H1 (cell line): ENCODE measurements at regions not wholly inside any gene's neighbourhood (a gene's known extent, or its start where the extent isn't known, plus 50 kb on each side); places are given as distances from the start of the nearest gene placed in this dataset.
A peak's percentile ranks its signal among the peaks of the same experiment; 100 is the strongest.

ENCODE experiments used
- CTCF ChIA-PET: fragments of 300-600 bp; sonication (Branson Sonifier 250); formaldehyde crosslinking; loops from one replicate; lab custom pipeline; 2021; ENCODE audit not compliant: partially characterized antibody; lab: Charles Lee
- POLR2A ChIA-PET: fragments of 300-600 bp; sonication (Branson Sonifier 250); formaldehyde crosslinking; loops from one replicate; lab custom pipeline; 2021; ENCODE audit warnings: inconsistent platforms; ENCODE audit not compliant: partially characterized antibody; lab: Charles Lee
- DNase-seq, 2 experiments: peaks; one replicate each; pipeline versions ENCODE4 v3.0.0 to v3.0.0-alpha.2; 2010 to 2022; ENCODE audit warnings: low spot score in 2 of 2, low read depth in 1 of 2, mixed read lengths in 1 of 2
- FAIRE-seq: peaks from 2 replicates; lab custom pipeline; 2011; peaks lifted over from hg19 to GRCh38; lab: Jason Lieb, UNC
- H2AFZ ChIP-seq: 2 replicates; pipeline ENCODE4 v1.8.1; 2012; ENCODE audit warnings: low read length, inconsistent platforms
- H2AK5ac ChIP-seq: 2 replicates; pipeline ENCODE4 v1.6.1; 2013; ENCODE audit warnings: low read depth, low read length
- H2BK120ac ChIP-seq: replicated peaks from 2 replicates; pipeline ENCODE3; 2013; ENCODE audit warnings: low read depth, low read length, inconsistent platforms
- H2BK12ac ChIP-seq: 2 replicates; pipeline ENCODE4 v1.6.1; 2013; ENCODE audit warnings: low read depth, low read length
- H2BK15ac ChIP-seq: 2 replicates; pipeline ENCODE4 v1.6.1; 2013; ENCODE audit warnings: low read length
- H2BK20ac ChIP-seq: 2 replicates; pipeline ENCODE4 v1.6.1; 2013; ENCODE audit warnings: low read length
- H2BK5ac ChIP-seq: 2 replicates; pipeline ENCODE4 v1.6.1; 2013; ENCODE audit warnings: low read depth, low read length
- H3K14ac ChIP-seq: 2 replicates; pipeline ENCODE4 v1.6.1; 2013; ENCODE audit warnings: inconsistent platforms; ENCODE audit not compliant: insufficient read length
- H3K18ac ChIP-seq: 2 replicates; pipeline ENCODE4 v1.6.1; 2013; ENCODE audit warnings: low read length; ENCODE audit errors: extremely low read depth
- H3K23ac ChIP-seq: 2 replicates; pipeline ENCODE4 v1.6.1; 2013; ENCODE audit warnings: inconsistent platforms; ENCODE audit not compliant: insufficient read length
- H3K23me2 ChIP-seq: 2 replicates; pipeline ENCODE4 v1.6.1; 2013; ENCODE audit warnings: low read depth, low read length
- H3K27ac ChIP-seq: 2 replicates; pipeline ENCODE4 v1.6.1; 2011; ENCODE audit warnings: low read depth, low read length, inconsistent platforms
- H3K27me3 ChIP-seq, 4 experiments: replicated peaks in 1 of 4; 1 replicate in 1 of 4; 2 replicates in 3 of 4; pipeline versions ENCODE4 v1.6.1 to v1.8.1; 2011 to 2013; ENCODE audit warnings: low read length in 3 of 4, mild to moderate bottlenecking in 3 of 4, inconsistent platforms in 2 of 4, mixed read lengths in 2 of 4, moderate library complexity in 1 of 4; ENCODE audit not compliant: control insufficient read depth in 3 of 4, insufficient read depth in 3 of 4; ENCODE audit errors: extremely low read depth in 1 of 4
- H3K36me3 ChIP-seq, 4 experiments: 2 replicates each; pipeline versions ENCODE4 v1.6.1 to v1.8.1; 2011 to 2013; ENCODE audit warnings: mild to moderate bottlenecking in 4 of 4, low read length in 3 of 4, moderate library complexity in 2 of 4, control low read depth in 1 of 4, inconsistent platforms in 1 of 4; ENCODE audit not compliant: insufficient read depth in 4 of 4, control insufficient read depth in 2 of 4
- H3K4ac ChIP-seq: replicated peaks from 2 replicates; pipeline ENCODE3; 2013; ENCODE audit warnings: low read length, low read depth, mixed read lengths, inconsistent platforms; ENCODE audit not compliant: insufficient read length
- H3K4me1 ChIP-seq, 4 experiments: replicated peaks in 1 of 4; 1 replicate in 1 of 4; 2 replicates in 3 of 4; pipeline versions ENCODE4 v1.6.1 to v1.8.1; 2011 to 2013; ENCODE audit warnings: low read length in 3 of 4, inconsistent platforms in 2 of 4, mixed read lengths in 1 of 4; ENCODE audit not compliant: insufficient read depth in 4 of 4, control insufficient read depth in 3 of 4
- H3K4me2 ChIP-seq, 2 experiments: 2 replicates each; pipeline versions ENCODE4 v1.6.1 to v1.8.1; 2011 to 2013; ENCODE audit warnings: low read depth in 2 of 2, low read length in 2 of 2, control low read depth in 1 of 2, inconsistent platforms in 1 of 2, mild to moderate bottlenecking in 1 of 2; ENCODE audit not compliant: insufficient read depth in 1 of 2
- H3K4me3 ChIP-seq, 4 experiments: fragments of 200-600, 300-600 bp in 1 of 4; sonication (generic), shearing (Covaris generic), sonication (Bioruptor Twin) in 1 of 4; 2 replicates each; pipeline versions ENCODE4 v1.5.1 to v1.8.1; 2011 to 2016; ENCODE audit warnings: low read length in 4 of 4, low read depth in 3 of 4, control low read depth in 2 of 4, inconsistent platforms in 2 of 4, mild to moderate bottlenecking in 2 of 4, mixed read lengths in 1 of 4, moderate library complexity in 1 of 4; ENCODE audit not compliant: insufficient read depth in 2 of 4; ENCODE audit errors: extremely low read depth in 1 of 4
- H3K56ac ChIP-seq: replicated peaks from 2 replicates; pipeline ENCODE3; 2013; ENCODE audit warnings: low read depth, mild to moderate bottlenecking, mixed read lengths, low read length, inconsistent platforms; ENCODE audit not compliant: insufficient read length
- H3K79me1 ChIP-seq: 2 replicates; pipeline ENCODE4 v1.6.1; 2013; ENCODE audit warnings: low read depth, low read length, control low read depth
- H3K79me2 ChIP-seq, 2 experiments: 2 replicates each; pipeline versions ENCODE4 v1.6.1 to v1.8.1; 2012 to 2013; ENCODE audit warnings: low read length in 2 of 2, mild to moderate bottlenecking in 2 of 2, inconsistent platforms in 1 of 2; ENCODE audit not compliant: insufficient read depth in 2 of 2, control insufficient read depth in 1 of 2
- H3K9ac ChIP-seq, 4 experiments: replicated peaks in 1 of 4; 1 replicate in 1 of 4; 2 replicates in 3 of 4; pipeline versions ENCODE4 v1.6.1 to v1.8.1; 2011 to 2013; ENCODE audit warnings: low read depth in 3 of 4, low read length in 3 of 4, control low read depth in 2 of 4, mild to moderate bottlenecking in 2 of 4, moderate library complexity in 2 of 4, inconsistent platforms in 1 of 4; ENCODE audit errors: extremely low read depth in 1 of 4
- H3K9me3 ChIP-seq, 2 experiments: 2 replicates each; pipeline versions ENCODE4 v1.6.1 to v1.8.1; 2012 to 2013; ENCODE audit warnings: mild to moderate bottlenecking in 2 of 2, moderate library complexity in 2 of 2, control low read depth in 1 of 2, inconsistent platforms in 1 of 2, low read depth in 1 of 2, low read length in 1 of 2, mixed read lengths in 1 of 2; ENCODE audit not compliant: insufficient read depth in 2 of 2
- H4K20me1 ChIP-seq, 2 experiments: replicated peaks in 1 of 2; 2 replicates each; pipeline versions ENCODE3 to v1.8.1; 2011 to 2013; ENCODE audit warnings: inconsistent platforms in 2 of 2, low read length in 2 of 2, mild to moderate bottlenecking in 1 of 2; ENCODE audit not compliant: insufficient read depth in 2 of 2, control insufficient read depth in 1 of 2
- H4K5ac ChIP-seq: 2 replicates; pipeline ENCODE4 v1.6.1; 2013; ENCODE audit warnings: low read length, low read depth, mixed read lengths, inconsistent platforms; ENCODE audit not compliant: insufficient read length
- H4K8ac ChIP-seq: 2 replicates; pipeline ENCODE4 v1.8.0; 2013; ENCODE audit warnings: mild to moderate bottlenecking, moderate library complexity, low read length, inconsistent platforms; ENCODE audit not compliant: insufficient read depth; ENCODE audit errors: extremely low read depth
- H4K91ac ChIP-seq: replicated peaks from 2 replicates; pipeline ENCODE3; 2013; ENCODE audit warnings: low read length, mixed read lengths, inconsistent platforms; ENCODE audit not compliant: insufficient read length
- GTF2F1 ChIP-seq: IDR thresholded peaks from 2 replicates; pipeline ENCODE4 v1.6.1; 2012; ENCODE audit warnings: low read depth, low read length, improper control_type of control experiment, borderline replicate concordance
- SAP30 ChIP-seq: fragments of 300-600 bp; sonication (generic); IDR thresholded peaks from 2 replicates; pipeline ENCODE4 v1.7.1; 2012; ENCODE audit warnings: low read length, moderate library complexity, mild to moderate bottlenecking, inconsistent platforms; ENCODE audit not compliant: insufficient read depth, insufficient replicate concordance
- WGBS, 2 experiments: shearing (Covaris generic) in 1 of 2; methylation state at CpG; one replicate each; pipeline versions ENCODE4 v1.1.6 to v1.1.7; 2013 to 2015; ENCODE audit warnings: low lambda C conversion rate in 2 of 2, mixed read lengths in 2 of 2, inconsistent platforms in 1 of 2, low coverage in 1 of 2, missing lambda C conversion rate in 1 of 2; ENCODE audit not compliant: insufficient replicate concordance in 2 of 2, insufficient coverage in 1 of 2, insufficient read length in 1 of 2; ENCODE audit errors: extremely low coverage in 1 of 2, missing lambda C conversion rate in 1 of 2; 5-methylcytosine and 5-hydroxymethylcytosine counted together

- DNase-seq = no peak
- H3K14ac ChIP-seq = no peak overlapping the region
- no peak overlapping the region for H2BK120ac ChIP-seq
- no peak overlapping the region for H3K4me3 ChIP-seq
- no peak for TF ChIP-seq GTF2F1
- no peak for TF ChIP-seq SAP30
- H3K56ac ChIP-seq = no peak overlapping the region
- H3K79me1 ChIP-seq = no peaks in the 10 kb centered on the region
- ChIA-PET POLR2A (no interaction called here), CTCF (interaction anchor here (0.6 kb wide), 2 partner anchors 94 to 834 kb away, joined by 3 read pairs; no protein-coding TSS in a partner anchor)
- H3K18ac ChIP-seq = no peak overlapping the region
- no peak overlapping the region for H2BK5ac ChIP-seq
- peak overlapping the region; percentile 60 for H2AFZ ChIP-seq
- FAIRE-seq = no peak
- H2BK20ac ChIP-seq = no peak overlapping the region
- no peaks in the 10 kb centered on the region; the same call in 1 of the 2 replicates for H3K23me2 ChIP-seq
- H3K4me1 ChIP-seq = no peaks in the 10 kb centered on the region
- H2BK15ac ChIP-seq = no peak overlapping the region
- H3K23ac ChIP-seq = no peak overlapping the region
- H4K8ac ChIP-seq = no peak overlapping the region
- H2AK5ac ChIP-seq = no peak overlapping the region
- 100% methylated on average over 1 of the region's 1 CpG; no CpG with 5 or more reads in 1 of the 2 experiments for WGBS, 2 experiments
- no peak overlapping the region for H4K91ac ChIP-seq
- H3K79me2 ChIP-seq = no peaks in the 10 kb centered on the region
- no peak overlapping the region for H3K9ac ChIP-seq
- no peak overlapping the region for H2BK12ac ChIP-seq
- no peak overlapping the region for H3K27ac ChIP-seq
- no peak overlapping the region for H4K5ac ChIP-seq
- H3K27me3 ChIP-seq = no peaks in the 10 kb centered on the region
- H3K9me3 ChIP-seq = no peaks in the 10 kb centered on the region
- H3K4me2 ChIP-seq = no peak overlapping the region
- H3K36me3 ChIP-seq = no peaks in the 10 kb centered on the region
- no peak overlapping the region for H3K4ac ChIP-seq
- no peaks in the 10 kb centered on the region for H4K20me1 ChIP-seq
Measured at GRCh38 chr5:71877511-71877910, 158.4 kb downstream of the CARTPT start.
